Cardiac septum (tissue), 1 donor: ENCODE measurements at regions not wholly inside any gene's neighbourhood (a gene's known extent, or its start where the extent isn't known, plus 50 kb on each side); places are given as distances from the start of the nearest gene placed in this dataset.
"Not testable (repeated sequence)": the region's sequence is repeated elsewhere in the genome, so short reads cannot be mapped to it uniquely, and the experiment has no call there.

Experiments used
- DNase-seq: peaks from one replicate; pipeline ENCODE4 v3.0.0-alpha.2; 2020; ENCODE audit warnings: low spot score
- intact Hi-C: fragments of 100-400 bp; cut with DNase I; formaldehyde crosslinking; loops from one replicate; pipeline ENCODE4 v1.14.0; 2022
- donor health status: DM: no; HTN: no; CAD: no.

GRCh38 chr2:87075054-87075790, 53.6 kb upstream of the PLGLB1 start:
- intact Hi-C loops, DNase-seq: not testable (repeated sequence)

GRCh38 chr2:87075791-87076252, 54.2 kb upstream of the PLGLB1 start:
- intact Hi-C loops, DNase-seq: not testable (repeated sequence)

GRCh38 chr2:87076253-87077123, 54.8 kb upstream of the PLGLB1 start:
- DNase-seq = peak; percentile 96
- intact Hi-C loops = not testable (repeated sequence)

GRCh38 chr2:87077124-87077446, 55.4 kb upstream of the PLGLB1 start:
- DNase-seq, intact Hi-C loops: not testable (repeated sequence)

- DNase-seq, intact Hi-C loops: not testable (repeated sequence)
These were observed 60.1 kb upstream of the PLGLB1 start for GRCh38 chr2:87081727-87082126.

GRCh38 chr2:87088079-87088478, 66.4 kb upstream of the PLGLB1 start:
- DNase-seq, intact Hi-C loops: not testable (repeated sequence)

- intact Hi-C loops, DNase-seq: not testable (repeated sequence)
These were observed 67.8 kb upstream of the PLGLB1 start for GRCh38 chr2:87089401-87089800.

- DNase-seq = not testable (repeated sequence)
These were observed 71.6 kb upstream of the PLGLB1 start for GRCh38 chr2:87093252-87093651.

GRCh38 chr2:87093937-87094529, 72.4 kb upstream of the PLGLB1 start:
- intact Hi-C loops, DNase-seq: not testable (repeated sequence)

More at GRCh38 chr2:87093252-87093651, 71.6 kb upstream of the PLGLB1 start:
- intact Hi-C loops = not testable (repeated sequence)

- intact Hi-C loops, DNase-seq: not testable (repeated sequence)
These were observed 74.2 kb upstream of the PLGLB1 start for GRCh38 chr2:87095804-87096203.

GRCh38 chr2:87128761-87129553, 107.3 kb upstream of the PLGLB1 start:
- intact Hi-C loops, DNase-seq: not testable (repeated sequence)

- intact Hi-C loops, DNase-seq: not testable (repeated sequence)
These were observed 110.9 kb upstream of the PLGLB1 start for GRCh38 chr2:87132577-87132976.

- intact Hi-C loops, DNase-seq: not testable (repeated sequence)
These were observed 130.3 kb upstream of the PLGLB1 start for GRCh38 chr2:87151835-87152493.

GRCh38 chr2:87174454-87174853, 152.8 kb upstream of the PLGLB1 start:
- DNase-seq, intact Hi-C loops: not testable (repeated sequence)

GRCh38 chr2:87183373-87183772, 161.7 kb upstream of the PLGLB1 start:
- DNase-seq, intact Hi-C loops: not testable (repeated sequence)

GRCh38 chr2:87184260-87184659, 162.6 kb upstream of the PLGLB1 start:
- DNase-seq, intact Hi-C loops: not testable (repeated sequence)

- intact Hi-C loops = not testable (repeated sequence)
These were observed 167.6 kb upstream of the PLGLB1 start for GRCh38 chr2:87189214-87189613.

GRCh38 chr2:87193336-87193735, 171.7 kb upstream of the PLGLB1 start:
- DNase-seq, intact Hi-C loops: not testable (repeated sequence)

More at GRCh38 chr2:87189214-87189613, 167.6 kb upstream of the PLGLB1 start:
- DNase-seq = not testable (repeated sequence)
